Cardiac septum (tissue), 1 donor: ENCODE measurements at regions not wholly inside any gene's neighbourhood (a gene's known extent, or its start where the extent isn't known, plus 50 kb on each side); places are given as distances from the start of the nearest gene placed in this dataset.

Experiments used
- DNase-seq: peaks from one replicate; pipeline ENCODE4 v3.0.0-alpha.2; 2020; ENCODE audit warnings: low spot score
- intact Hi-C: fragments of 100-400 bp; cut with DNase I; formaldehyde crosslinking; loops from one replicate; pipeline ENCODE4 v1.14.0; 2022
- donor health status: DM: no; HTN: no; CAD: no.

DNA sequence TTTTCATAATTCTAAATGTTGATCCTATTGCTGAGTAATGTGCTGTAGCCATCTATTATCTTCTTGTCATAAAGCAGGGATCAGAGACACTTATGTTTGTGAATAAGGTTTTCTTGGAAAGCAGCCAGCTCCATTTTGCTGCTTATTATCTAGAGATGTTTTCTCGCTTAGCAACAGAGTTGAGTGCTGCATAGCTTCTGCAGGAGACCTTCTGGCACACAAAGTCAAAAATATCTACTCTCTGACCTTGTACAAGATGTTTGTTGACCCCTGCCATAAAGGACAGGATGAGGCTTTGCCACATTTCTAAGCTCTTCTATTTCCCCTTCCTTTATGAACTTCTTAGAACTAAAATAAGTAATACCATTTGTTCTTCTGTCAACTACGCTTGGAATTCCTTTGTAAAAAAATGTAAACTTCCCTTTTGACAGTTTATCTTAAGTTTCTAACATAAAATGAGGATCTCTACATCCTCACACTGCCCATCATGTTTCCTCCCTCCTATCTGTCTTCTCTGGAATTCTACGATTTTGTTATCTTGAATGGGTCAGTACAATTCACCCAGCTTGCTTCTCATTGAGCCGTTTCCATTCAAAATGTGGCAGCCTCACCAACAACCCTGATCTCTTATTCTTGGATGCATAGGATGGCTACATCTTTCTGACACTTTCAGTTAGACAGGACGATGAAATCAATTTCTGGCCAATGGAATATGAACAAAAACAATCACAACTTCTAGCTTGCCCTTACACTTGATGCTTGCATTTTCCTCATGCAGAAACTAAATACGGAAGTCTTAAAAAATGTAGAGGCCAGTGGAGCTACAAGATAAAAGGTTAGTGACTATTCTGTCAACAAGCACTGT is 1377.0 kb downstream of the SUCLG1 start:
- DNase-seq: no peak
- intact Hi-C loops: no loop called here

GRCh38 chr2:83079007-83079406 is 1380.1 kb downstream of the SUCLG1 start:
- no peak for DNase-seq
- intact Hi-C loops: no loop called here

- DNase-seq: no peak
- intact Hi-C loops: no loop called here
Observed at GRCh38 chr2:83072767-83073166, 1386.3 kb downstream of the SUCLG1 start.

- intact Hi-C loops: no loop called here
Observed at GRCh38 chr2:83071914-83072313, 1387.2 kb downstream of the SUCLG1 start.

DNA sequence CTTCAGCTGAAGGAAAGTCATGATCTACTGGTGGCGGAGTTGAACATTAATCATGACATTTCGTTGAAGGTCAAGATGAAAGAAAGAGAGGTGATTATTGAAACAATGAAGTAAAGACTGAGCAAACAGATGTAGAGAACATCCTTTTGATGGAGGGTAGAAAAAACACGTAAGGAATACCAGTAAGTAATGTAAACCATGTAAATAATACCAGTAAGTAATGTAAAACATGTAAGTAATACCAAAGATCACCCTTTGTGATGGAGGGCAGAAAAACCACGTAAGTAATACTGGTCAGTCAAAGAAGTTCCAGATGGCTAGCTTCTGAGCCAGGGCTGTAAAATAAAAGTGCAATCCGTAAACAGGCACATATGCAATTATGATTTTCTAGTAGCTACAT is 1387.7 kb downstream of the SUCLG1 start:
- intact Hi-C loops: no loop called here
- DNase-seq: no peak

More at GRCh38 chr2:83071914-83072313, 1387.2 kb downstream of the SUCLG1 start:
- no peak for DNase-seq

DNA sequence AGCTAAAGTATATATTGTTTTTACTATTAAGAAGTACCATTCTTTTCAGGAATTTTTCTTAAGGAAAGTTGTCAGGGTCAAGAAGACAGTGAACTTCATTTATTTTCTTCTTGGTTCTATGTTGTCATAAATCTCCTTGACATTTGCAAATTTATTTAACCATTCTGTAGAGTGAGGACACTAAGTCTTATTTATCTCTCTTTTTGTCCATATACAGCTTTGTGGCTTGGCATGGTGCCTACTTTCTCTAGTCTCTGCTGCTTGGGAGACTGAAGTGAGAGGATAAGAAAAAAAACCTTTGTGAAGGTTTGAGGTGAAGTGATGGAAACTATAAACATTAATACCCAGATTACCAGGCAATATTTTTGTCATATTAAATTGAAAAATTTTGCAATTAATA is 1389.4 kb downstream of the SUCLG1 start:
- DNase-seq: no peak
- intact Hi-C loops: no loop called here

DNA sequence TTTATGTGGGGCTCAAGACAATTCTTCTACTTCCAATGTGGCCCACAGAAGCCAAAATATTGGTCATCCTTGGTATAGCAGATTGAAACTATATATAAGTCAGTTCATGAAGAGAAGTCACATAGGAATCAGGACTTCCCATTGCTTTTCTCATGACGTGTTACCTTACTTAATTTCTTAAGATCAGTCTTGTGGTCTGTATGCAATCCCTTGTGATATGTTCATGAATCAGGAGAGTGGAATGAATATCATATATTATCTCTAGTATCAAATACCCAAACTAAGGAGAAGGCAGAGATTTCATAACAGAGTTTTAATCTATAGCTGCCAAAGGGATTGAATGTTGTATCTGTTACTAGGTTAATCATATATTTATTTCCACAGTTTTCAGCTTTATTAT is 1390.4 kb downstream of the SUCLG1 start:
- DNase-seq: no peak
- intact Hi-C loops: no loop called here

GRCh38 chr2:83067947-83068346 is 1391.1 kb downstream of the SUCLG1 start:
- intact Hi-C loops: no loop called here
- DNase-seq: no peak

DNA sequence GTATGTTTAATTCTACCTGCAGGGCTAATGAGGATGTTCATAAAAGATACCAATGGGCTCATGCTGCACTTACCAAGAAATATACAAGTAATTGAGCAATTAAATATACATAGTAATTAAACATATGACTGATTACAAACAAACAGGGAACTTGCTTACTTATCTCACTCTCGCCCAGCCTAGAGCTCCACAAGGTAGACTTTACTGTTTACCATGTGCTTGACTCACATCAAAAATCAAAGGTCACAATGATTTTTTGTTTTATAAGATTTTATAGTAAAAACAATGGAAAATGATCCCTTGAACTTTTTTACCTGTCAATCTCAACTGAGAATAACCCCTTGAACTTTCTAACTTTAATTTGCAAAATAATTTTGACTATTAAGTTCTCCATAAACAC is 1395.1 kb downstream of the SUCLG1 start:
- intact Hi-C loops: no loop called here
- DNase-seq: no peak

- intact Hi-C loops: no loop called here
- no peak for DNase-seq
Observed at GRCh38 chr2:83063511-83063910, 1395.6 kb downstream of the SUCLG1 start.

GRCh38 chr2:83058683-83059082 is 1400.4 kb downstream of the SUCLG1 start:
- DNase-seq: no peak
- intact Hi-C loops: no loop called here

- intact Hi-C loops: no loop called here
- DNase-seq: no peak
Observed at GRCh38 chr2:83055376-83056010, 1403.6 kb downstream of the SUCLG1 start.

DNA sequence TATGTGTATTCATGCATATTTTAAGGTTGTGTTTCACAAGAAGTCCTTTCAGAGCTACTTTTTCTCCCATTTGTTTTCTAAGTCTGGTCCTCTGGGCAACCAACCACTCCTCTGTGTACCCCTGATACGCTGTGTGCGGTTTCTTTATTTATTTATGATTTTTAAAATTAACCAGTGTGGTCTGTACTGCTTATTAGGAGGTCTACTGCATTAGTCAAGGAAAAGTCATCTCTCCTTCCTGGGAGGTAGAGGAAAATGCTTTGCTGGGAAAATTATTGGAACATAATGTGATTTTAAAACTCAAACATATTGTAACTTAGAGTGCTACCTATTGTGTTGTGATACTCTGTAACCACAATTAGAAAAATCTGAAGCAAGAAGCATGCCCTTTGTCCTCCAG is 1404.3 kb downstream of the SUCLG1 start:
- DNase-seq: no peak
- intact Hi-C loops: no loop called here

- intact Hi-C loops: no loop called here
- no peak for DNase-seq
Observed at GRCh38 chr2:83051538-83052170, 1407.4 kb downstream of the SUCLG1 start.

DNA sequence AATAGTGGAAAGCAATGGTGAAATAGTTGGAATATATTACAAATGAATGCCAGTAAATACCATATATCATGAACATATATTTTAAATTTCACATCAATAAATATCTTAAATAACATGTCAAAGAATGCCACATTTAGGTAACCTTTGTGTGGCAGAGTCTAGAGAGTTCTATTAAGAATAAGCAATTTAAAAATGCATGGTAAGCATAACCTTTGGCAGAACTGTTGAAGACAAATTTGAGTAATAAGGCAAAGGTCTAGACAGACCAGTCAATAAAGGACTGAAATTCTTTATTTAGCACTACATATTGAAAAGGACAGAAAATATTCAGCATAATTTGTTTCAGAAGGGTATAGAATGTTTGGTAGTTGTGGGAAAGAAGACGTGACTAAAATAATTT is 1417.0 kb downstream of the SUCLG1 start:
- DNase-seq: no peak
- intact Hi-C loops: no loop called here

- intact Hi-C loops: no loop called here
- DNase-seq: no peak
Observed at GRCh38 chr2:83022631-83023210, 1436.4 kb downstream of the SUCLG1 start.

- intact Hi-C loops: no loop called here
- DNase-seq: no peak
Observed at GRCh38 chr2:83017366-83018090, 1441.6 kb downstream of the SUCLG1 start.

DNA sequence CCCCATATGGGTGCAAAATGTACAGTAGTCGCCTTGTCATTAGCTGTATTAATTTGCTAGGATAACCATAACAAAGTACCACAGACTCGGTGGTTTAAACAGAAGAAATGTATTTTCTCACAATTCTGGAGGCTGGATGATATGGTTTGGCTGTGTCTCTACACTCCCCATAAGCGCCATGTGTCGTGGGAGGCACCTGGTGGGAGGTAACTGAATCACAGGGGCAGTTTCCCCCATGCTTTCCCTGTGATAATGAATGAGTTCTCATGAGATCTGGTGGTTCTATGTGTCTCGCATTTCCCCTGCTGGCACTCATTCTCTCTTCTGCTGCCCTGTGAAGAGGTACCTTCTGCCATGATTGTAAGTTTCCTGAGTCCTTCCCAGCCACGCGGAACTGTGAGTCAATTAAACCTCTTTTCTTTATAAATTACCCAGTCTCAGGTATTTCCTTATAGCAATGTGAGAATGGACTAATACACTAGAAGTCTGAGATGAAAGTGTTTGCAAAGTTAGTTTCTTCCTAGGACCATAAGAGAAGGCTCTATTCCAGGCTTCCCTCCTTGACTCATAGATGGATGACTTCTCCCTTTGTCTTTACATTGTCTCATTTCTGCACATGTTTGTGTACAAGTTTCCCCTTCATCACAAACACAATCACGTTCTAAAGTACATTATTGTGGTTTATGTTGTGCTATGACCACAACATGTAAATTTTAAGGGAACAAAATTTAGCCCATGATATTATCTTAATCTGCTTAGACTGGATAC is 1442.6 kb downstream of the SUCLG1 start:
- no peak for DNase-seq
- intact Hi-C loops: no loop called here

GRCh38 chr2:83015900-83016299 is 1443.2 kb downstream of the SUCLG1 start:
- no peak for DNase-seq
- intact Hi-C loops: no loop called here
